Fibroblast of peridontal ligament (primary cell): ENCODE measurements at regions not wholly inside any gene's neighbourhood (a gene's known extent, or its start where the extent isn't known, plus 50 kb on each side); places are given as distances from the start of the nearest gene placed in this dataset.
A peak's percentile ranks its signal among the peaks of the same experiment; 100 is the strongest.

ENCODE experiments used
- DNase-seq: peaks from one replicate; pipeline ENCODE4 v3.0.0-alpha.2; 2010; ENCODE audit errors: extremely low read depth

DNA sequence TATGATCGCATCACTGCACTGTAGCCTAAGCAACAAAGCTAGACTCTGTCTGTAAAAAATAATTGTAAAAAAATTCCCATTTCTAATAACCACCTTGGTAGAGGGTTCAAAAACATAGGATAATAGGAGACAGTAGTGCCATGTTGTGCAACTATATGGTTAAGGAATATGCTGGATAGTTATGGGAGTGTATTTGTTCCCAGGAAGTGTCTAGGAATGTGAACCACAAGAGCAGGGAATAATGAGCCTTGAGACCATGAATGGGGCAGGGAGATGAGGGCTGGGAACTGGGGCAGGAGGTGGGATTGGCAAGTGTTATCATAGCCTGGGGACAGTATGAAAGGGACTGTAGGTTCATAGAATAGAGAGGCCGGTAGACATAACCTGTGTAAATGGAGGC lies 50.4 kb downstream of the RUSC2 start:
- DNase-seq: no peak

DNA sequence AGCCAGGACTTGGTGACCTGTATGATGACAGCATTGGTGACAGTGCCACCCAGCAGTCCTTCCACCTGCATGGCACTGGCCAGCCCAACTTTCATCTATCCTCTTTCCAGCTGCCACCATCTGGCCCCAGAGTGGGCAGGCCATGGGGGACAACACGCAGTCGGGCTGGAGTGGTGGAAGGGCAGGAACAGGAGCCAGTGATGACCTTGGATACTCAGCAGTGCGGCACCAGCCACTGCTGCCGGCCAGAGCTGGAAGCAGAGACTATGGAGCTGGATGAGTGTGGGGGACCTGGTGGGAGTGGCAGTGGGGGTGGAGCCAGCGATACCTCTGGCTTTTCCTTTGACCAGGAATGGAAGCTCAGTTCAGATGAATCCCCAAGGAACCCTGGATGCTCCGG lies 56.9 kb downstream of the RUSC2 start:
- DNase-seq: no peak

DNA sequence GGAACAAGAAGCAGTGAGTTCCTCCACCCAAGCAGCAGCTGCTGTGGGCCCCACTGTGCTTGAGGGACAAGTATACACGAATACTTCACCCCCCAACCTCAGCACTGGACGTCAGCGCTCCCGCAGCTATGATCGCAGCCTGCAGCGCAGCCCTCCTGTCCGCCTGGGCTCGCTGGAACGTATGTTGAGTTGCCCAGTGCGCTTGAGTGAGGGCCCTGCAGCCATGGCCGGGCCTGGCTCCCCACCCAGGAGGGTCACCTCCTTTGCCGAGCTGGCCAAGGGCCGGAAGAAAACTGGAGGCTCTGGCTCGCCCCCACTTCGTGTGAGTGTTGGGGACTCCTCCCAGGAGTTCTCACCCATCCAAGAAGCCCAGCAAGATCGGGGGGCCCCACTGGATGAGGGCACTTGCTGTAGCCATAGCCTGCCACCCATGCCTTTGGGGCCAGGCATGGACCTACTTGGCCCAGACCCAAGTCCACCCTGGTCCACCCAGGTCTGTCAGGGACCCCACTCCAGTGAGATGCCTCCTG lies 57.1 kb upstream of the TESK1 start:
- DNase-seq: no peak

DNA sequence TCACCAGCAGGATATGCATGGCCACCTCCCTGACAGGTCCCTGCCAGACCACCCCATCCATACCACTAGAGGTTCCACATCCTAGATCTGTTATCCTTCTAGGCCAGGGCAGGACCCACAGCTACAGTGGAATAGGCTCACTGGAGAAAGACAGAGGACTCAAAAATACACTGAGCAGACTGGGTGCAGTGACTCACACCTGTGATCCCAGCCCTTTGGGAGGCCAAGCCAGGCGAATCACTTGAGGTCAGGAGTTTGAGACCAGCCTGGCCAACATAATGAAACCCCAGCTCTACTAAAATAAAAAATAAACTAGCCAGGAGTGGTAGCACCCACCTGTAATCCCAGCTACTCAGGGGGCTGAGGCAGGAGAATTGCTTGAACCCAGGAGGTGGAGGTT lies 56.5 kb upstream of the TESK1 start:
- DNase-seq: no peak

DNA sequence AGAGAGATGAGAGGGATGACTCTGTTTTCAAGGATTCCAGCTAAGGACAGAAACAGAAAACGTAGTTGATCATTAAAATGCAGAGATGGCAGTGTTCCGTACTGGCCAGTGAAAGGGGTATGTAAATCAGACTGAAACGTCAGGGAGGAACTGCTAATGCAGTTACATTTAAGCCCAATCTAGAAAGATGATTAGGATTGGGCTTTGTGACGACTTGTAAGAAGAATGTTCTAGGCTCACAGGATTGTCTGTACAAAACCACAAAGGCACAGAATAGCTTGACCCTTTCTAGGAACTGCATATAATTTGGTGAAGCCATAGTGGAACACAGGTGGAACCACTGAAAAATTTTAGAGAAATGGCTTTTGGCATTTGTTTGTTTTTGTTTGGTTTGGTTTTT lies 55.6 kb upstream of the TESK1 start:
- no peak for DNase-seq

DNA sequence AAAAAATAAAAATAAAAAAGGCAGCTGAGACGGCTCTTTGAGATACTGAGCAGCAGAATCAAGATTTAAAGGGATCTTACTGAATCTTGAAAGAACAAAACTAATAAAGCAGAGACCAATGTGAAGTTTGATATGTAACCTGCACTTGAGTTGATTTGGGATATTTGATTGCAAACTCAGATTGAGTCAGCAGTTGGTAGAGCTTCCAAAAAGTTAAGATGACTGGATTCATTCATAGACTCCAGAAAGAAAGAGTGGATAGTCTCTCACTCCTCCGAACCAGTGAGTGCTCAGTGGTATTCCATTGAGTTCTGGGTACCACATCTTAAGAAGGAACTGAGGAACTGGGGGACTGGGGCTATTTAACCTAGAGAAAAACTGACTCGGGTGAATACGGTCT lies 52.7 kb upstream of the TESK1 start:
- peak; percentile 51 for DNase-seq

DNA sequence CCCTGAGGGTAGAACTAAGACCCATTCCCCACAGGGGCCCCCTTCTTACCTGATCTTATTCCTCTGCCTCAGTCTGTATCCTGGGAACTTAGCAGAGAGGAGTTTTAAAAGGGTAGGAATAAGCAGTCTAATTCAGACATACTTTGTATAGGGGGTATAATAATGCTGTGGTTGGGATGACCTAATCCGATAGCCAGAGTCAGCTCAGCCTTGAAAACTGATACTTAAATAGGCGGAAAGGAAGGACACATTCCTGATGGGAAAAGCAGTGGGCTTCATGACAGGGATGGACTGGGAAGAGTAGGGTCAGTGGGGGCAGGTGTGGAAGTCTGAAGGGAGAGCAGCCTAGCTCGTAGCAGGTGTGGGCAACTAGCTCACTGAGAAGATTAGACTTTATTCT lies 52.2 kb upstream of the TESK1 start:
- DNase-seq: peak; percentile 48

DNA sequence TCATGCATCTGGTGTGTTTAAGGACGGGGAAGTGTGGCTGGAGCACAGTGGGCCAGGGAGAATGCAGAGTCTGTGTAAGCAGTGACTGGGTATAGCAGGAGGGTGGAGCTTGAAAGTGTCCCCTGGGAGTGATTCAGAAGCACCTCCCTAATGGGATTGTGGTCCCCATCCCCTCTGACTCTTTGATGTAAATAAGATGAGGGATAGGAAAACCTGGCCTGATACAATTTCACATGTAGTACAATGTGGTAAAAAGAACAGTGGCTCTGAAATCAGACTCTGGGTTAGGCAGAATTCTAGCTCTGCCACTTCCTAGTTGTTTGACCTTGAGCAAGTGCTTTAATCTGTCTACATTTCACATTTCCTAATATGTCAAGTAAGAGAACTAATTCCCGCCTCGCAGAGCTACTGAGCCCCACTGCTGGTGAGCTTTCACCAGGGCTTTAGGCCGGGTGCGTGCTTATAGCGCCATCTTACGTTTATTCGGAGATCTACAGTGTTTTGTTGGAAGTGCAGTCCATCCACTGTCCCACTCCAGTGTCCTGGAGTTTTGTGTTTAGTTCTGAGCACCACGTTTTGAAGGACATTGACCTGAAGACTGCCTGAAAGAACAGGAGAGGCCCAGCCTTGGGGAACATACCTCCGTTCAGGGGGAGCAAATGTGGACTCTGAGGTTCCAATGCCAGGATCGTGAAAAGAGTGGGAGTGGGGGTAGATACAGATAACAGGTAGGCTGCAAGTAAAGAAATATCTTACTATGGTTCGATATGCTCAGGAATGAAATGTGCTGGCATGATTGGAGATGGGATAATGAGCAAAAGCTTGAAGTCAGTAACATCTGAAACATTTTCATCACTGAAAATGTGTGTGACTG lies 51.2 kb upstream of the TESK1 start:
- DNase-seq: peak; percentile 87

DNA sequence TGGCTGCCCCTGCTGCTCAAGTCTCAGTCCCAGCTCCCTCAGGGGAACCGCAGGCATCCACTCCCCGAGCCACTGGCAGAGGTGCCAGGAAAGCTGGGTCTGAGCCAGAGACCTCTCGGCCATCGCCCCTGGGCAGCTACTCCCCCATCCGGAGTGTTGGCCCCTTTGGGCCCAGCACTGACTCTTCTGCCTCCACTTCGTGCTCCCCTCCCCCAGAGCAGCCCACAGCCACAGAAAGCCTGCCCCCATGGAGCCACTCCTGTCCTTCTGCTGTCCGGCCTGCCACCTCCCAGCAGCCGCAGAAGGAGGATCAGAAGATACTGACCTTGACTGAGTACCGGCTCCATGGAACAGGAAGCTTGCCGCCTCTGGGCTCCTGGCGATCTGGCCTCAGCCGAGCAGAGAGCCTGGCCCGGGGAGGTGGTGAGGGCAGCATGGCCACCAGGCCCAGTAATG lies 49.8 kb upstream of the TESK1 start:
- no peak for DNase-seq
